ENCODE measurements at regions not wholly inside any gene's neighbourhood (a gene's known extent, or its start where the extent isn't known, plus 50 kb on each side); places are given as distances from the start of the nearest gene placed in this dataset.

DNA sequence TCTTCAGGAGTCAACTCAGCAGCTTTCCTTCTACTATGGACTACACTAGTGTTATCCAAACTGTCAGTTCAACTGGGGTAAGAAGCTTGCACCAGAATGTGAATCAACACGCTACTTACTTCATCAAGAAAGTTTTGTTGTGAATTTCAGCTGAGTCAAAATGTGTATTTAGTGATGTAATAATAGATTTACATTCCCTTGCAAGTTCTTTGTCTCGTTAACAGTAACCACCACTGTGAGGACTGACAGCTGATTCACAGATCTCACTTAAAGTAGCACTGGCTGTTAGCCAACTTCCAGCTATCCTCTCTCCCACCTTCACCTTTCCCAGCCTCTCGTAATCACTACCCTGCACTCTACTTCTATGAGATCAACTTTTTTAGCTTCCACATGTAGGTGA lies 445.3 kb downstream of the NTRK2 start:
- Histone ChIP-seq H3K4me3 (no peak overlapping the region), H3K9me3 (no peaks in the 10 kb centered on the region), H3K27me3 (no peaks in the 10 kb centered on the region), H3K4me1 (no peaks in the 10 kb centered on the region), H3K27ac (no peak overlapping the region), H3K36me3 (no peaks in the 10 kb centered on the region)
- TF ChIP-seq POLR2A (IDR thresholded peaks at IDR 0.05) (no peak), POLR2AphosphoS5 (IDR thresholded peaks at IDR 0.05) (no peak), EP300 (IDR thresholded peaks at IDR 0.05) (no peak)
- TF ChIP-seq, protein P1, sequence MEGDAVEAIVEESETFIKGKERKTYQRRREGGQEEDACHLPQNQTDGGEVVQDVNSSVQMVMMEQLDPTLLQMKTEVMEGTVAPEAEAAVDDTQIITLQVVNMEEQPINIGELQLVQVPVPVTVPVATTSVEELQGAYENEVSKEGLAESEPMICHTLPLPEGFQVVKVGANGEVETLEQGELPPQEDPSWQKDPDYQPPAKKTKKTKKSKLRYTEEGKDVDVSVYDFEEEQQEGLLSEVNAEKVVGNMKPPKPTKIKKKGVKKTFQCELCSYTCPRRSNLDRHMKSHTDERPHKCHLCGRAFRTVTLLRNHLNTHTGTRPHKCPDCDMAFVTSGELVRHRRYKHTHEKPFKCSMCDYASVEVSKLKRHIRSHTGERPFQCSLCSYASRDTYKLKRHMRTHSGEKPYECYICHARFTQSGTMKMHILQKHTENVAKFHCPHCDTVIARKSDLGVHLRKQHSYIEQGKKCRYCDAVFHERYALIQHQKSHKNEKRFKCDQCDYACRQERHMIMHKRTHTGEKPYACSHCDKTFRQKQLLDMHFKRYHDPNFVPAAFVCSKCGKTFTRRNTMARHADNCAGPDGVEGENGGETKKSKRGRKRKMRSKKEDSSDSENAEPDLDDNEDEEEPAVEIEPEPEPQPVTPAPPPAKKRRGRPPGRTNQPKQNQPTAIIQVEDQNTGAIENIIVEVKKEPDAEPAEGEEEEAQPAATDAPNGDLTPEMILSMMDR (IDR thresholded peaks at IDR 0.05), result no peak
- 70 to 77% methylated on average over 3 of the region's 3 CpGs for WGBS, 2 donors
- DNase-seq (no peak), ATAC-seq (ENCODE audit: low FRiP score in 2 of 2) (no peak)

DNA sequence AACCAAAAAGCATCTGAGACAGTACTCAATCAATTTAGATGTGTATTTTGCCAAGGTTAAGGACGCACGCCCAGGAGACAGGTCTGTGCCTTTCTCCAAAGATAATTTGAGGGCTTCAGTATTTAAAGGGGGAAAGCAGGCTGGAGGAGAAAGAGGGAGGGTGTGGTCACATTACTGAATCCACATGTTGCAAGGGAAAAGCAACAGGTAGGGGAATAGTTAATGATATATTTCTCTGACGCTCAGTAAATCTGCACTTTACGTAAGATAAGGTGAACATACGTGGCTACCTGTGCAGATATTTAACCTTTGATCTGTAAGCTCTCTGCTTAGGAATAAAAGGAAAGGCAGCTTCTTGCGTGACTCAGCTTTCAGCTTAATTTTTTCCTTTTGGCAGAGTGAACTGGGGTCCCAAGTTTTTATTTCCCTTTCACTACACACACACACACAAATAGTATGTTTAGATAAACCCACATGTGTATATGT lies 443.4 kb downstream of the NTRK2 start:
- DNase-seq, result no peak
- no peak for ATAC-seq (ENCODE audit: low FRiP score in 2 of 2)
- H3K4me1 ChIP-seq, result no peaks in the 10 kb centered on the region
- no peaks in the 10 kb centered on the region for H3K27me3 ChIP-seq
- 81 to 89% methylated on average over 6 of the region's 6 CpGs for WGBS, 2 donors
- no peaks in the 10 kb centered on the region for H3K9me3 ChIP-seq
- no peak overlapping the region for H3K4me3 ChIP-seq
- H3K27ac ChIP-seq, result no peak overlapping the region
- no peaks in the 10 kb centered on the region for H3K36me3 ChIP-seq
- no peak for TF ChIP-seq EP300 (IDR thresholded peaks at IDR 0.05)
- TF ChIP-seq POLR2A (IDR thresholded peaks at IDR 0.05), result no peak
- TF ChIP-seq, protein P1 (IDR thresholded peaks at IDR 0.05), result no peak
- TF ChIP-seq POLR2AphosphoS5 (IDR thresholded peaks at IDR 0.05), result no peak

DNA sequence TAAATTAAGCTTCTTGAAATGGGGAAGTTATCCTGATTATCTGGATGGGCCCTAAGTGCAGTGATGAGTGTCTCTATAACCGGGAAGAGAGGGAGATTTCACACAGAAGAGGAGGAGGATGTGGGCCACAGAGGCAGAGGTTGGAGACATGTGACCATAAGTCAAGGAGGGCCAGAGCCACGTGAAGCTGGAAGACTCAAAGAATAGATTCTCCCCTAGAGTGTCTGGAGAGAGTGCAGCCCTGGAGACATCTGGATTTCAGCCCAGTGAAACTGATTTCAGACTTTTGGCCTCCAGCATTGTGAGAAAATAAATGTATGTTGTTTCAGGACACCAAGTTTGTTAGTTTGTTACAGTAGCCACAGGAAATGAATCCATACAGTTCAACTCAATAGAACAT lies 442.9 kb downstream of the NTRK2 start:
- H3K4me1 ChIP-seq, result no peaks in the 10 kb centered on the region
- ATAC-seq (ENCODE audit: low FRiP score in 2 of 2) (no peak), DNase-seq (no peak)
- H3K4me3 ChIP-seq, result no peak overlapping the region
- H3K36me3 ChIP-seq, result no peaks in the 10 kb centered on the region
- H3K27ac ChIP-seq, result no peak overlapping the region
- TF ChIP-seq POLR2A (IDR thresholded peaks at IDR 0.05) (no peak), POLR2AphosphoS5 (IDR thresholded peaks at IDR 0.05) (no peak), EP300 (IDR thresholded peaks at IDR 0.05) (no peak)
- TF ChIP-seq, protein P1 (IDR thresholded peaks at IDR 0.05), result no peak
- 48 to 51% methylated on average over 2 of the region's 2 CpGs for WGBS, 2 donors
- H3K27me3 ChIP-seq, result no peaks in the 10 kb centered on the region
- no peaks in the 10 kb centered on the region for H3K9me3 ChIP-seq

DNA sequence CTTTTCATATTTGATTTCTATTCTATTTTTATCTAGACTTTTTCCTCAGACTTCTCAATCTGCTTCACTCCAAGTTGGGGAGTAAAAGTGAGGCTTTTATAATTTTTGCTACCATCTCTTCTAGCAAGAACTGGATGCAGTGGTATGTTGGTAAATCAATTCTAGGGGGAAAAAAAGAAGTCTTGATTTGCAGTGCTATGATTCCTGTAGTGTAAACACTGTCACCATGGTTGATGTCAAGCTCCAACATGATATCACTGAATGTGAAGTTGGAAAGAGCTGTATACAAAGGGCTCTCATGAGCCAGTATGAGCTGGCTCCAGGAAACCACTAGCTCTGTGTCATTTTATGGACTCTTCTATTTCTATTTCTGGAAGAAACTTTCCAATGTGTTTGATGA lies 439.2 kb downstream of the NTRK2 start:
- no peaks in the 10 kb centered on the region for H3K4me1 ChIP-seq
- ATAC-seq (ENCODE audit: low FRiP score in 2 of 2), result no peak
- H3K27ac ChIP-seq, result no peak overlapping the region
- TF ChIP-seq, protein P1 (IDR thresholded peaks at IDR 0.05), result no peak
- TF ChIP-seq EP300 (IDR thresholded peaks at IDR 0.05) (no peak), POLR2AphosphoS5 (IDR thresholded peaks at IDR 0.05) (no peak), POLR2A (IDR thresholded peaks at IDR 0.05) (no peak)
- H3K36me3 ChIP-seq, result no peaks in the 10 kb centered on the region
- H3K27me3 ChIP-seq, result no peaks in the 10 kb centered on the region
- no peak for DNase-seq
- H3K4me3 ChIP-seq, result no peak overlapping the region
- H3K9me3 ChIP-seq, result no peaks in the 10 kb centered on the region

DNA sequence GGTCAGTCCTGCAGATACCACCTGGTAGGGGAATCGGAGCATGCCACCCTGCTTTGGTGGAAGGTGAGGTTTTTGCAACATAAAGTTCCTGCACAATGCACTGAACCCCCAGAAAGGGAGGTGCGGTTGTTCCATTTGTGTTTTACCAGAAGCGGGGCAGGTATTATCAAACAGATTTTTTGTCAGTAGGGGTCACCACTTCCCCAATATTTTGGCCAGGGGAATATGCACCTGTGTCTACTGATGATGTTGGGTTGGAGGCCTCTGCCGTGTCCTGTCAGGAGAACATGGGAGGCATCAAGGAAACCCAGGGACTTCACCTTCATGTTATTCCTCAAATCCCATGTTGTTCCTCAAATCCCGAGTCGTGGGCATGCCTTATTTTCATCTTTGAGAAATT lies 438.7 kb downstream of the NTRK2 start:
- Histone ChIP-seq H3K4me3 (no peak overlapping the region), H3K27ac (no peak overlapping the region), H3K27me3 (no peaks in the 10 kb centered on the region), H3K36me3 (no peaks in the 10 kb centered on the region), H3K9me3 (no peaks in the 10 kb centered on the region), H3K4me1 (no peaks in the 10 kb centered on the region)
- no peak for ATAC-seq (ENCODE audit: low FRiP score in 2 of 2)
- no peak for DNase-seq
- no peak for TF ChIP-seq EP300 (IDR thresholded peaks at IDR 0.05)
- 83 to 91% methylated on average over 6 of the region's 6 CpGs for WGBS, 2 donors
